ENCODE measurements at regions not wholly inside any gene's neighbourhood (a gene's known extent, or its start where the extent isn't known, plus 50 kb on each side); places are given as distances from the start of the nearest gene placed in this dataset.

- Histone ChIP-seq H3K9me2 (ENCODE audit: low read depth, low read length) (no peaks in the 10 kb centered on the region), H4K20me1 (ENCODE audit: insufficient read depth, low read length) (no peaks in the 10 kb centered on the region), H2AFZ (ENCODE audit: low read length) (no peak overlapping the region), H3F3A (ENCODE audit: insufficient read depth, low read length) (no peaks in the 10 kb centered on the region), H3K79me2 (ENCODE audit: insufficient read depth, low read length) (no peaks in the 10 kb centered on the region), H3K36me3 (ENCODE audit: insufficient read depth, low read length) (no peaks in the 10 kb centered on the region), H3K9me3 (ENCODE audit: low read length) (no peaks in the 10 kb centered on the region), H3K27ac (ENCODE audit: low read depth, low read length, poor library complexity, severe bottlenecking) (no peak overlapping the region), H3K4me3 (ENCODE audit: low read depth, low read length, poor library complexity, severe bottlenecking) (no peak overlapping the region), H3K9ac (ENCODE audit: low read length) (no peak overlapping the region), H3K4me2 (ENCODE audit: low read length) (no peak overlapping the region), H3K4me1 (ENCODE audit: insufficient read depth, low read length, severe bottlenecking) (no peaks in the 10 kb centered on the region), H3K27me3 (ENCODE audit: insufficient read depth, low read length) (no peaks in the 10 kb centered on the region)
- TF ChIP-seq EZH2 (IDR thresholded peaks at IDR 0.05; ENCODE audit: borderline replicate concordance, low read length) (no peak), CTCF (IDR thresholded peaks at IDR 0.05; ENCODE audit: low read length) (no peak)
These were observed 391.4 kb upstream of the CITED2 start for GRCh38 chr6:139765825-139766285.

GRCh38 chr6:139764498-139764986 is 390.1 kb upstream of the CITED2 start:
- Histone ChIP-seq H2AFZ (ENCODE audit: low read length) (no peak overlapping the region), H3F3A (ENCODE audit: insufficient read depth, low read length) (no peaks in the 10 kb centered on the region), H3K4me3 (ENCODE audit: low read depth, low read length, poor library complexity, severe bottlenecking) (no peak overlapping the region), H4K20me1 (ENCODE audit: insufficient read depth, low read length) (no peaks in the 10 kb centered on the region), H3K27me3 (ENCODE audit: insufficient read depth, low read length) (no peaks in the 10 kb centered on the region), H3K27ac (ENCODE audit: low read depth, low read length, poor library complexity, severe bottlenecking) (no peak overlapping the region), H3K4me2 (ENCODE audit: low read length) (no peak overlapping the region), H3K4me1 (ENCODE audit: insufficient read depth, low read length, severe bottlenecking) (no peaks in the 10 kb centered on the region), H3K79me2 (ENCODE audit: insufficient read depth, low read length) (no peaks in the 10 kb centered on the region), H3K9ac (ENCODE audit: low read length) (no peak overlapping the region), H3K9me2 (ENCODE audit: low read depth, low read length) (no peaks in the 10 kb centered on the region), H3K36me3 (ENCODE audit: insufficient read depth, low read length) (no peaks in the 10 kb centered on the region), H3K9me3 (ENCODE audit: low read length) (no peaks in the 10 kb centered on the region)
- no peak for TF ChIP-seq CTCF (IDR thresholded peaks at IDR 0.05; ENCODE audit: low read length)
- TF ChIP-seq EZH2 (IDR thresholded peaks at IDR 0.05; ENCODE audit: borderline replicate concordance, low read length), result no peak

GRCh38 chr6:139763468-139764210 is 389.2 kb upstream of the CITED2 start:
- Histone ChIP-seq H3K9me2 (ENCODE audit: low read depth, low read length) (no peaks in the 10 kb centered on the region), H2AFZ (ENCODE audit: low read length) (no peak overlapping the region), H3K79me2 (ENCODE audit: insufficient read depth, low read length) (no peaks in the 10 kb centered on the region), H3K9ac (ENCODE audit: low read length) (no peak overlapping the region), H4K20me1 (ENCODE audit: insufficient read depth, low read length) (no peaks in the 10 kb centered on the region), H3K4me2 (ENCODE audit: low read length) (no peak overlapping the region), H3K36me3 (ENCODE audit: insufficient read depth, low read length) (no peaks in the 10 kb centered on the region), H3F3A (ENCODE audit: insufficient read depth, low read length) (no peaks in the 10 kb centered on the region), H3K4me1 (ENCODE audit: insufficient read depth, low read length, severe bottlenecking) (no peaks in the 10 kb centered on the region), H3K9me3 (ENCODE audit: low read length) (no peaks in the 10 kb centered on the region), H3K27me3 (ENCODE audit: insufficient read depth, low read length) (no peaks in the 10 kb centered on the region), H3K4me3 (ENCODE audit: low read depth, low read length, poor library complexity, severe bottlenecking) (no peak overlapping the region), H3K27ac (ENCODE audit: low read depth, low read length, poor library complexity, severe bottlenecking) (no peak overlapping the region)
- TF ChIP-seq EZH2 (IDR thresholded peaks at IDR 0.05; ENCODE audit: borderline replicate concordance, low read length) (no peak), CTCF (IDR thresholded peaks at IDR 0.05; ENCODE audit: low read length) (no peak)
